Nephron (organoid): ENCODE measurements at regions not wholly inside any gene's neighbourhood (a gene's known extent, or its start where the extent isn't known, plus 50 kb on each side); places are given as distances from the start of the nearest gene placed in this dataset.

Source experiments
- H3K27ac Mint-ChIP-seq, 3 experiments: 2 replicates each; pipeline ENCODE4 v1.8.0; 2020; ENCODE audit warnings: mixed read lengths in 3 of 3, mild to moderate bottlenecking in 2 of 3, moderate library complexity in 1 of 3
- H3K27me3 Mint-ChIP-seq: 2 replicates; pipeline ENCODE4 v1.8.0; 2021; ENCODE audit warnings: low read depth, mild to moderate bottlenecking, moderate library complexity, mixed read lengths
- H3K36me3 Mint-ChIP-seq: 2 replicates; pipeline ENCODE4 v1.8.0; 2020; ENCODE audit warnings: low read depth, mixed read lengths
- H3K4me1 Mint-ChIP-seq: 2 replicates; pipeline ENCODE4 v1.8.0; 2020; ENCODE audit warnings: mixed read lengths
- H3K4me3 Mint-ChIP-seq, 3 experiments: 2 replicates each; pipeline ENCODE4 v1.8.0; 2020; ENCODE audit warnings: mild to moderate bottlenecking in 3 of 3, mixed read lengths in 3 of 3, moderate library complexity in 2 of 3
- H3K9me3 Mint-ChIP-seq: 2 replicates; pipeline ENCODE4 v1.8.0; 2020; ENCODE audit warnings: mixed read lengths
- TF ChIP-seq, protein P1 (sequence below), 3 experiments: fragments of 200-600 bp; sonication (generic); IDR thresholded peaks; one replicate each; pipeline ENCODE4 v1.5.0; 2021; ENCODE audit warnings: antibody characterized with exemption in 3 of 3; ENCODE audit not compliant: unreplicated experiment in 3 of 3

DNA sequence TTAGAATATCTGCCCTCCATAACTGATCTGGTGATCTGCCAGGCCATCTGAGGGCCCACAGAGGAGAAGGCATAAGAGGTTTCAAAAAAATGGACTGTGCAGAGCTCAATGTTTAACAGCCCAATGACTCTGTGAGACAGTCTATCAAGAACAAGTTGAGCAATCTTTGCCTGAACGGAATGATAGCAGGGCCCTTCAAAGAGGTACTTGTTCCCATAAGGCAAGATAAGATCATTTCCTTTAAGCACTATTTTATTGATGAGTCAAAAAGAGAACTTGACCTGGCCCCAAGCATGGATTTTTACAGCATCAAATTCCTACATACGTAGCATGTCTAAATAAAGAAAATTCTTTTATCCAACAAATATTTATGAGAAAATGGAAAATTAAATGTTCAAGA, 182.8 kb downstream of the IDS start:
- no peaks in the 10 kb centered on the region for H3K4me1 Mint-ChIP-seq
- no peaks in the 10 kb centered on the region for H3K27me3 Mint-ChIP-seq
- H3K9me3 Mint-ChIP-seq: peaks cover 15% of the 10 kb centered on the region
- no peak overlapping the region for H3K4me3 Mint-ChIP-seq
- no peaks in the 10 kb centered on the region for H3K36me3 Mint-ChIP-seq
- H3K27ac Mint-ChIP-seq: no peak overlapping the region
- TF ChIP-seq, protein P1, sequence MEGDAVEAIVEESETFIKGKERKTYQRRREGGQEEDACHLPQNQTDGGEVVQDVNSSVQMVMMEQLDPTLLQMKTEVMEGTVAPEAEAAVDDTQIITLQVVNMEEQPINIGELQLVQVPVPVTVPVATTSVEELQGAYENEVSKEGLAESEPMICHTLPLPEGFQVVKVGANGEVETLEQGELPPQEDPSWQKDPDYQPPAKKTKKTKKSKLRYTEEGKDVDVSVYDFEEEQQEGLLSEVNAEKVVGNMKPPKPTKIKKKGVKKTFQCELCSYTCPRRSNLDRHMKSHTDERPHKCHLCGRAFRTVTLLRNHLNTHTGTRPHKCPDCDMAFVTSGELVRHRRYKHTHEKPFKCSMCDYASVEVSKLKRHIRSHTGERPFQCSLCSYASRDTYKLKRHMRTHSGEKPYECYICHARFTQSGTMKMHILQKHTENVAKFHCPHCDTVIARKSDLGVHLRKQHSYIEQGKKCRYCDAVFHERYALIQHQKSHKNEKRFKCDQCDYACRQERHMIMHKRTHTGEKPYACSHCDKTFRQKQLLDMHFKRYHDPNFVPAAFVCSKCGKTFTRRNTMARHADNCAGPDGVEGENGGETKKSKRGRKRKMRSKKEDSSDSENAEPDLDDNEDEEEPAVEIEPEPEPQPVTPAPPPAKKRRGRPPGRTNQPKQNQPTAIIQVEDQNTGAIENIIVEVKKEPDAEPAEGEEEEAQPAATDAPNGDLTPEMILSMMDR (IDR thresholded peaks at IDR 0.05; ENCODE audit: unreplicated experiment in 3 of 3): no peak

- Mint-ChIP-seq H3K36me3 (no peaks in the 10 kb centered on the region), H3K27me3 (no peaks in the 10 kb centered on the region), H3K4me1 (peaks cover 9% of the 10 kb centered on the region), H3K27ac (peak overlapping the region; percentile 84 to 92 (median 84)), H3K9me3 (peaks cover 21% of the 10 kb centered on the region), H3K4me3 (peak overlapping the region; percentile 24 to 31 (median 29))
- TF ChIP-seq, protein P1 (IDR thresholded peaks at IDR 0.05; ENCODE audit: unreplicated experiment in 3 of 3): no peak
These were observed 191.2 kb downstream of the IDS start for GRCh38 chrX:149313871-149314371.

DNA sequence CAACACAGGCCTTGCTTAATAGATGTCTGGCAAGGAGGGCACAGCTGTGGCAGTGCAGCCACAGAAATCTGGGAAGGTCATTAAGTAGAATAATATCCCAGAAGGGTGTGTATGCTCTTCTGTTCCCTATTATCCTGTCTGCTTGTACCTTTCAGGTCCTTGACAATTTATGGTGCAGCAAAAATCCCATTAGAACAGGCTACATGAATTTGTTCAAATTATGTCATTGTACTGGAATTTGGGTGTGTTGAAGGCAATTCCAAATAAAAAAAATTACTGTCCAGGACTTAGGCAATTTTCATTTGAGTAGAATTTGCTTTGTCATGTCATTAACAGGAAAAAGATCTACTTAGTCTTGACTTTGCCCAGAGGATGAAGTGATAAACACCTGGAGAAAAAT, 192.1 kb downstream of the IDS start:
- H3K27me3 Mint-ChIP-seq: no peaks in the 10 kb centered on the region
- TF ChIP-seq, protein P1 (IDR thresholded peaks at IDR 0.05; ENCODE audit: unreplicated experiment in 3 of 3): no peak
- no peaks in the 10 kb centered on the region for H3K36me3 Mint-ChIP-seq
- peak overlapping the region in 2 of 3 experiments; percentile 32 to 92 for H3K27ac Mint-ChIP-seq
- H3K4me3 Mint-ChIP-seq: no peak overlapping the region
- peaks cover 21% of the 10 kb centered on the region for H3K9me3 Mint-ChIP-seq
- peaks cover 9% of the 10 kb centered on the region for H3K4me1 Mint-ChIP-seq

DNA sequence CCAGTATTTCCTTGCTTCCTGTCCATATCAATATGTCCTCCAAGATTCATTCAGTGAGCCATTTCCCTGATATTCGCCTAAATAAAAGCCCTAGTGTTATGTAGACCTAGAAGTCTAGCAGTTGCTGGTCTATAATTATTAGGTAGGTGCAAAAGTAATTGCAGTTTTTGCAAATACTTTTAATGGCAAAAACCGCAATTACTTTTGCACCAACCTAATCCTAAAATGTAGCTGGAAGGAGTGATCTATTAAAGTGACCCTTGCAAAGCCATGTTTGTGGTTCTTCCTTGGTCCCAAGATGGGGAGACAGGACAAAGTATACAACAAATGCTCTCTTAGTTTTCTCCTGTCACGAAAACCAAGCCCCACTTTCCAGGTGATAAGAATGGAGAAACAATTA, 193.0 kb downstream of the IDS start:
- TF ChIP-seq, protein P1 (IDR thresholded peaks at IDR 0.05; ENCODE audit: unreplicated experiment in 3 of 3): no peak
- H3K27me3 Mint-ChIP-seq: no peaks in the 10 kb centered on the region
- H3K4me1 Mint-ChIP-seq: peaks cover 9% of the 10 kb centered on the region
- no peak overlapping the region for H3K4me3 Mint-ChIP-seq
- peaks cover 17% of the 10 kb centered on the region for H3K9me3 Mint-ChIP-seq
- H3K36me3 Mint-ChIP-seq: no peaks in the 10 kb centered on the region
- no peak overlapping the region for H3K27ac Mint-ChIP-seq

DNA sequence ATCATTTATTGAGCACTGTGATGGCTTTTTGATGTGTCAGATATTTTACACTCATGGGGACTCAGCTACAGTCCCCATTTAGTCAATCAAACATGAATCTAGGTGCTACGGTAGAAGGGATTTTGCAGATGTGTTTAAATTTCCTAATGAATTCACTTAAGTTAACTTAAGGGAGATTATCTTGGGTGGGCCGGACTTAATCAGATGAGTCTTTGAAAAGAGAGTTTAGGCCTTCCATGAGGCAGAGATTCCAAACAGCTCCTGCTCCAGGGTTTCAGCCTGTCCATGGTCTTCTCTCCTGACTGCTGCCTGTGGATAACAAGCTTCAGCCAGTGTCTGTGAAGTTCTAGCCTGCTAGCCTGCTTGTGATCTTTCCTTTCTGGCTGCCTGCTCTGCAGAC, 202.4 kb downstream of the IDS start:
- no peak overlapping the region for H3K4me3 Mint-ChIP-seq
- H3K36me3 Mint-ChIP-seq: no peaks in the 10 kb centered on the region
- no peaks in the 10 kb centered on the region for H3K27me3 Mint-ChIP-seq
- TF ChIP-seq, protein P1 (IDR thresholded peaks at IDR 0.05; ENCODE audit: unreplicated experiment in 3 of 3): no peak
- H3K27ac Mint-ChIP-seq: no peak overlapping the region
- H3K9me3 Mint-ChIP-seq: peaks cover 5% of the 10 kb centered on the region
- no peaks in the 10 kb centered on the region for H3K4me1 Mint-ChIP-seq

DNA sequence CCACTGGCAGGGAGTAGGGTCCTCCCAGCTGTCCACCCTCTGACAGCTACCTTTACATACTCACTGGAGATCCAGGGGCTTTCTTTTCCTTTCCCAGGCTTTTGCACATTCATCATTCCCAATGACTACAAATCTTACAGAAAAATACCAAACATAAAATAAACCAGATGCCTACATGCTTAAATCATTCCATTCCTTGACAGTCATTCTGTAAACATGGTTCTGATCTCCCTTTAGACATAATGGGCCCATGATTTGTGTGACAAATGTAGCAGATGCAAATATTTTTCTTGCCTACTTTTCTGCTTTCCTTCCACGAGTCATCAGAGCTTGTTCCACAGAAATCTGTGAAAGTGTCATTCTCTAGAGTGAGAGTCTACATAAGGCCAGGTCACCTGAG, 207.0 kb downstream of the IDS start:
- no peaks in the 10 kb centered on the region for H3K9me3 Mint-ChIP-seq
- no peak overlapping the region for H3K4me3 Mint-ChIP-seq
- TF ChIP-seq, protein P1 (IDR thresholded peaks at IDR 0.05; ENCODE audit: unreplicated experiment in 3 of 3): no peak
- H3K27ac Mint-ChIP-seq: no peak overlapping the region
- H3K36me3 Mint-ChIP-seq: no peaks in the 10 kb centered on the region
- H3K27me3 Mint-ChIP-seq: no peaks in the 10 kb centered on the region
- H3K4me1 Mint-ChIP-seq: no peaks in the 10 kb centered on the region
